ENCODE measurements at regions not wholly inside any gene's neighbourhood (a gene's known extent, or its start where the extent isn't known, plus 50 kb on each side); places are given as distances from the start of the nearest gene placed in this dataset.
A peak's percentile ranks its signal among the peaks of the same experiment; 100 is the strongest.
"Not testable (repeated sequence)": the region's sequence is repeated elsewhere in the genome, so short reads cannot be mapped to it uniquely, and the experiment has no call there.

- DNase-seq; in situ Hi-C loops (cut with HindIII; ENCODE audit: low pct_ligation_motif_present, low pct_unique_long_range_greater_than_20kb, low sequenced_read_pairs): not testable (repeated sequence)
Measured at GRCh38 chr7:4496911-4497310, 185.2 kb upstream of the FOXK1 start.

GRCh38 chr7:4500812-4501211, 181.3 kb upstream of the FOXK1 start:
- in situ Hi-C loops (cut with HindIII; ENCODE audit: low pct_ligation_motif_present, low pct_unique_long_range_greater_than_20kb, low sequenced_read_pairs): no loop called here
- DNase-seq: no peak

- DNase-seq; in situ Hi-C loops (cut with HindIII; ENCODE audit: low pct_ligation_motif_present, low pct_unique_long_range_greater_than_20kb, low sequenced_read_pairs): not testable (repeated sequence)
Measured at GRCh38 chr7:4507886-4508285, 174.2 kb upstream of the FOXK1 start.

- no peak for DNase-seq
- in situ Hi-C loops (cut with HindIII; ENCODE audit: low pct_ligation_motif_present, low pct_unique_long_range_greater_than_20kb, low sequenced_read_pairs): no loop called here
Measured at GRCh38 chr7:4513450-4513849, 168.6 kb upstream of the FOXK1 start.

GRCh38 chr7:4519819-4520520, 162.1 kb upstream of the FOXK1 start:
- no peak for DNase-seq
- in situ Hi-C loops (cut with HindIII; ENCODE audit: low pct_ligation_motif_present, low pct_unique_long_range_greater_than_20kb, low sequenced_read_pairs): no loop called here

- DNase-seq: no peak
- in situ Hi-C loops (cut with HindIII; ENCODE audit: low pct_ligation_motif_present, low pct_unique_long_range_greater_than_20kb, low sequenced_read_pairs): no loop called here
Measured at GRCh38 chr7:4523219-4523618, 158.9 kb upstream of the FOXK1 start.

- in situ Hi-C loops (cut with HindIII; ENCODE audit: low pct_ligation_motif_present, low pct_unique_long_range_greater_than_20kb, low sequenced_read_pairs): no loop called here
- DNase-seq: no peak
Measured at GRCh38 chr7:4523873-4524272, 158.2 kb upstream of the FOXK1 start.

GRCh38 chr7:4525884-4526283, 156.2 kb upstream of the FOXK1 start:
- no peak for DNase-seq
- in situ Hi-C loops (cut with HindIII; ENCODE audit: low pct_ligation_motif_present, low pct_unique_long_range_greater_than_20kb, low sequenced_read_pairs): no loop called here

- no peak for DNase-seq
- in situ Hi-C loops (cut with HindIII; ENCODE audit: low pct_ligation_motif_present, low pct_unique_long_range_greater_than_20kb, low sequenced_read_pairs): no loop called here
Measured at GRCh38 chr7:4527988-4528636, 154.0 kb upstream of the FOXK1 start.

GRCh38 chr7:4531236-4531635, 150.9 kb upstream of the FOXK1 start:
- DNase-seq: no peak
- in situ Hi-C loops (cut with HindIII; ENCODE audit: low pct_ligation_motif_present, low pct_unique_long_range_greater_than_20kb, low sequenced_read_pairs): no loop called here

GRCh38 chr7:4533339-4533738, 148.8 kb upstream of the FOXK1 start:
- in situ Hi-C loops (cut with HindIII; ENCODE audit: low pct_ligation_motif_present, low pct_unique_long_range_greater_than_20kb, low sequenced_read_pairs); DNase-seq: not testable (repeated sequence)

GRCh38 chr7:4549681-4550080, 132.4 kb upstream of the FOXK1 start:
- in situ Hi-C loops (cut with HindIII; ENCODE audit: low pct_ligation_motif_present, low pct_unique_long_range_greater_than_20kb, low sequenced_read_pairs): no loop called here

GRCh38 chr7:4550117-4550516, 132.0 kb upstream of the FOXK1 start:
- in situ Hi-C loops (cut with HindIII; ENCODE audit: low pct_ligation_motif_present, low pct_unique_long_range_greater_than_20kb, low sequenced_read_pairs): no loop called here
- no peak for DNase-seq

More at GRCh38 chr7:4549681-4550080, 132.4 kb upstream of the FOXK1 start:
- DNase-seq: no peak

GRCh38 chr7:4552985-4553384, 129.1 kb upstream of the FOXK1 start:
- in situ Hi-C loops (cut with HindIII; ENCODE audit: low pct_ligation_motif_present, low pct_unique_long_range_greater_than_20kb, low sequenced_read_pairs): no loop called here
- DNase-seq: no peak

GRCh38 chr7:4556868-4557793, 125.0 kb upstream of the FOXK1 start:
- in situ Hi-C loops (cut with HindIII; ENCODE audit: low pct_ligation_motif_present, low pct_unique_long_range_greater_than_20kb, low sequenced_read_pairs): no loop called here
- DNase-seq: no peak

- in situ Hi-C loops (cut with HindIII; ENCODE audit: low pct_ligation_motif_present, low pct_unique_long_range_greater_than_20kb, low sequenced_read_pairs): no loop called here
- DNase-seq: peak; percentile 24
Measured at GRCh38 chr7:4561795-4562194, 120.3 kb upstream of the FOXK1 start.

- in situ Hi-C loops (cut with HindIII; ENCODE audit: low pct_ligation_motif_present, low pct_unique_long_range_greater_than_20kb, low sequenced_read_pairs): no loop called here
- no peak for DNase-seq
Measured at GRCh38 chr7:4566714-4567113, 115.4 kb upstream of the FOXK1 start.

- no peak for DNase-seq
- in situ Hi-C loops (cut with HindIII; ENCODE audit: low pct_ligation_motif_present, low pct_unique_long_range_greater_than_20kb, low sequenced_read_pairs): no loop called here
Measured at GRCh38 chr7:4574851-4575250, 107.2 kb upstream of the FOXK1 start.

GRCh38 chr7:4575254-4575653, 106.8 kb upstream of the FOXK1 start:
- no peak for DNase-seq
- in situ Hi-C loops (cut with HindIII; ENCODE audit: low pct_ligation_motif_present, low pct_unique_long_range_greater_than_20kb, low sequenced_read_pairs): no loop called here
